ENCODE measurements at regions not wholly inside any gene's neighbourhood (a gene's known extent, or its start where the extent isn't known, plus 50 kb on each side); places are given as distances from the start of the nearest gene placed in this dataset.

- no peak for DNase-seq (ENCODE audit: low read depth)
Observed at GRCh38 chr9:7871977-7872730, 72.6 kb upstream of the DMAC1 start.

GRCh38 chr9:7869340-7869739 is 69.8 kb upstream of the DMAC1 start:
- DNase-seq (ENCODE audit: low read depth): no peak

- DNase-seq (ENCODE audit: low read depth): no peak
Observed at GRCh38 chr9:7862170-7862569, 62.6 kb upstream of the DMAC1 start.

- no peak for DNase-seq (ENCODE audit: low read depth)
Observed at GRCh38 chr9:7861086-7861485, 61.5 kb upstream of the DMAC1 start.

- no peak for DNase-seq (ENCODE audit: low read depth)
Observed at GRCh38 chr9:7860335-7860709, 60.7 kb upstream of the DMAC1 start.

GRCh38 chr9:7859701-7860334 is 60.2 kb upstream of the DMAC1 start:
- DNase-seq (ENCODE audit: low read depth): no peak

GRCh38 chr9:7858166-7858565 is 58.6 kb upstream of the DMAC1 start:
- no peak for DNase-seq (ENCODE audit: low read depth)

- DNase-seq (ENCODE audit: low read depth): no peak
Observed at GRCh38 chr9:7854763-7855162, 55.2 kb upstream of the DMAC1 start.

Measured in T follicular helper cell (primary cell).